Stomach (tissue), 4 donors: ENCODE measurements at regions not wholly inside any gene's neighbourhood (a gene's known extent, or its start where the extent isn't known, plus 50 kb on each side); places are given as distances from the start of the nearest gene placed in this dataset.

ENCODE experiments used
- POLR2A ChIP-seq, 4 donors: fragments of 450-650 bp; IDR thresholded peaks; one replicate each; pipeline ENCODE4 v1.6.1; 2016; ENCODE audit warnings: antibody characterized with exemption in 4 of 4, control low read depth in 2 of 4, mild to moderate bottlenecking in 1 of 4, moderate library complexity in 1 of 4
- POLR2AphosphoS5 ChIP-seq, 3 donors: sonication (generic); formaldehyde crosslinking; IDR thresholded peaks; one replicate each; pipeline ENCODE4 v1.6.1; 2016; ENCODE audit warnings: antibody characterized with exemption in 3 of 3
- TF ChIP-seq, protein P1 (sequence below), 7 experiments: fragments of 450-650 bp in 4 of 7; fragments of 200-600 bp in 3 of 7; sonication (generic) in 3 of 7; IDR thresholded peaks; one replicate each; pipeline ENCODE4 v1.5.1; 2016 to 2019; ENCODE audit warnings: antibody characterized with exemption in 7 of 7, control low read depth in 2 of 7, mild to moderate bottlenecking in 1 of 7

GRCh38 chr6:163843218-163843617, 428.7 kb downstream of the QKI start:
- no peak for TF ChIP-seq POLR2AphosphoS5 (IDR thresholded peaks at IDR 0.05)
- TF ChIP-seq, protein P1, sequence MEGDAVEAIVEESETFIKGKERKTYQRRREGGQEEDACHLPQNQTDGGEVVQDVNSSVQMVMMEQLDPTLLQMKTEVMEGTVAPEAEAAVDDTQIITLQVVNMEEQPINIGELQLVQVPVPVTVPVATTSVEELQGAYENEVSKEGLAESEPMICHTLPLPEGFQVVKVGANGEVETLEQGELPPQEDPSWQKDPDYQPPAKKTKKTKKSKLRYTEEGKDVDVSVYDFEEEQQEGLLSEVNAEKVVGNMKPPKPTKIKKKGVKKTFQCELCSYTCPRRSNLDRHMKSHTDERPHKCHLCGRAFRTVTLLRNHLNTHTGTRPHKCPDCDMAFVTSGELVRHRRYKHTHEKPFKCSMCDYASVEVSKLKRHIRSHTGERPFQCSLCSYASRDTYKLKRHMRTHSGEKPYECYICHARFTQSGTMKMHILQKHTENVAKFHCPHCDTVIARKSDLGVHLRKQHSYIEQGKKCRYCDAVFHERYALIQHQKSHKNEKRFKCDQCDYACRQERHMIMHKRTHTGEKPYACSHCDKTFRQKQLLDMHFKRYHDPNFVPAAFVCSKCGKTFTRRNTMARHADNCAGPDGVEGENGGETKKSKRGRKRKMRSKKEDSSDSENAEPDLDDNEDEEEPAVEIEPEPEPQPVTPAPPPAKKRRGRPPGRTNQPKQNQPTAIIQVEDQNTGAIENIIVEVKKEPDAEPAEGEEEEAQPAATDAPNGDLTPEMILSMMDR (IDR thresholded peaks at IDR 0.05): no peak
- TF ChIP-seq POLR2A (IDR thresholded peaks at IDR 0.05): no peak
